ENCODE measurements at regions not wholly inside any gene's neighbourhood (a gene's known extent, or its start where the extent isn't known, plus 50 kb on each side); places are given as distances from the start of the nearest gene placed in this dataset.

- no peak for DNase-seq (ENCODE audit: low read depth)
- H3K4me3 ChIP-seq (ENCODE audit: low read depth, low read length) = no peak overlapping the region
Observed at GRCh38 chr12:91422127-91422526, 239.5 kb upstream of the DCN start.

GRCh38 chr12:91419809-91420208, 237.2 kb upstream of the DCN start:
- DNase-seq (ENCODE audit: low read depth) = no peak
- H3K4me3 ChIP-seq (ENCODE audit: low read depth, low read length) = no peak overlapping the region

- no peak overlapping the region for H3K4me3 ChIP-seq (ENCODE audit: low read depth, low read length)
- DNase-seq (ENCODE audit: low read depth) = no peak
Observed at GRCh38 chr12:91418221-91419090, 235.8 kb upstream of the DCN start.

- no peak overlapping the region for H3K4me3 ChIP-seq (ENCODE audit: low read depth, low read length)
- DNase-seq (ENCODE audit: low read depth) = no peak
Observed at GRCh38 chr12:91417650-91418049, 235.0 kb upstream of the DCN start.

- no peak overlapping the region for H3K4me3 ChIP-seq (ENCODE audit: low read depth, low read length)
- DNase-seq (ENCODE audit: low read depth) = no peak
Observed at GRCh38 chr12:91414636-91415035, 232.0 kb upstream of the DCN start.

- DNase-seq (ENCODE audit: low read depth) = peak; percentile 16
- H3K4me3 ChIP-seq (ENCODE audit: low read depth, low read length) = no peak overlapping the region
Observed at GRCh38 chr12:91413581-91414546, 231.2 kb upstream of the DCN start.

GRCh38 chr12:91406920-91407341, 224.3 kb upstream of the DCN start:
- no peak for DNase-seq (ENCODE audit: low read depth)
- H3K4me3 ChIP-seq (ENCODE audit: low read depth, low read length) = no peak overlapping the region

- no peak for DNase-seq (ENCODE audit: low read depth)
- H3K4me3 ChIP-seq (ENCODE audit: low read depth, low read length) = no peak overlapping the region
Observed at GRCh38 chr12:91404441-91404840, 221.8 kb upstream of the DCN start.

- H3K4me3 ChIP-seq (ENCODE audit: low read depth, low read length) = no peak overlapping the region
- DNase-seq (ENCODE audit: low read depth) = no peak
Observed at GRCh38 chr12:91401190-91401589, 218.6 kb upstream of the DCN start.

- no peak for DNase-seq (ENCODE audit: low read depth)
- no peak overlapping the region for H3K4me3 ChIP-seq (ENCODE audit: low read depth, low read length)
Observed at GRCh38 chr12:91400271-91400670, 217.7 kb upstream of the DCN start.

GRCh38 chr12:91397866-91398532, 215.4 kb upstream of the DCN start:
- no peak overlapping the region for H3K4me3 ChIP-seq (ENCODE audit: low read depth, low read length)
- DNase-seq (ENCODE audit: low read depth) = no peak

- no peak overlapping the region for H3K4me3 ChIP-seq (ENCODE audit: low read depth, low read length)
- DNase-seq (ENCODE audit: low read depth) = no peak
Observed at GRCh38 chr12:91396293-91396692, 213.7 kb upstream of the DCN start.

- DNase-seq (ENCODE audit: low read depth) = no peak
- no peak overlapping the region for H3K4me3 ChIP-seq (ENCODE audit: low read depth, low read length)
Observed at GRCh38 chr12:91395628-91396135, 213.1 kb upstream of the DCN start.

- no peak overlapping the region for H3K4me3 ChIP-seq (ENCODE audit: low read depth, low read length)
- DNase-seq (ENCODE audit: low read depth) = no peak
Observed at GRCh38 chr12:91394903-91395302, 212.3 kb upstream of the DCN start.

GRCh38 chr12:91388573-91388972, 206.0 kb upstream of the DCN start:
- no peak overlapping the region for H3K4me3 ChIP-seq (ENCODE audit: low read depth, low read length)
- no peak for DNase-seq (ENCODE audit: low read depth)

GRCh38 chr12:91387461-91388134, 205.0 kb upstream of the DCN start:
- H3K4me3 ChIP-seq (ENCODE audit: low read depth, low read length) = no peak overlapping the region
- DNase-seq (ENCODE audit: low read depth) = no peak

GRCh38 chr12:91384806-91385205, 202.2 kb upstream of the DCN start:
- DNase-seq (ENCODE audit: low read depth) = no peak
- no peak overlapping the region for H3K4me3 ChIP-seq (ENCODE audit: low read depth, low read length)

- no peak overlapping the region for H3K4me3 ChIP-seq (ENCODE audit: low read depth, low read length)
- DNase-seq (ENCODE audit: low read depth) = no peak
Observed at GRCh38 chr12:91384366-91384765, 201.7 kb upstream of the DCN start.

GRCh38 chr12:91383099-91383498, 200.5 kb upstream of the DCN start:
- no peak overlapping the region for H3K4me3 ChIP-seq (ENCODE audit: low read depth, low read length)
- peak; percentile 48 for DNase-seq (ENCODE audit: low read depth)
